ENCODE measurements at regions not wholly inside any gene's neighbourhood (a gene's known extent, or its start where the extent isn't known, plus 50 kb on each side); places are given as distances from the start of the nearest gene placed in this dataset.

DNA sequence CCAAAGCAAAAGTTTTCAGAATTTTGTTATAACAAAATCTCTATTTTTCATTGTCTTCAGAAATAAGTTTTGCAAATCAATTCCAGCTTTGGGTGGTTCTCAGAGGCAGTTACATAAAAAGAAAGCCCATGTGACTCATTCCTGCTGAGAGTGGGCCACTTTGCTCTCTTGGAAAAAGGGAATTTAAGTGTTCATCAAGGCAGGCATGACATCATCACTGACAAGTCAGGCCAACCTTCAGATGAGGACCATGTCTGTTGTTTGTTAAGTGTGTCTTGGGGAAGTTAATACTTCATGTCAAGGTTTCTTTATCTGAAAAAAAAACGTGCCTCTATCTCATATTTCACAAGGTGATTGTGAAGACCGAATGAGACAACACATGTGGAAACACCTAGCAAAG, 519.8 kb upstream of the TMPO start:
- TF ChIP-seq NBN (IDR thresholded peaks at IDR 0.05; ENCODE audit: low read depth) (no peak), CLOCK (CRISPR knock-in tag; IDR thresholded peaks at IDR 0.05; ENCODE audit: borderline replicate concordance) (no peak), CTCF (IDR thresholded peaks at IDR 0.05 in 2 of 3, conservative IDR thresholded peaks at IDR 0.05 in 1 of 3; ENCODE audit: insufficient read depth in 2 of 3, low read depth in 1 of 3, low read length in 3 of 3) (no peak), TEAD1 (CRISPR knock-in tag; IDR thresholded peaks at IDR 0.05) (no peak), RAD21 (CRISPR knock-in tag; conservative IDR thresholded peaks at IDR 0.05 in 1 of 2, IDR thresholded peaks at IDR 0.05 in 1 of 2) (no peak), ZNF586 (CRISPR knock-in tag; conservative IDR thresholded peaks at IDR 0.05) (no peak), CREB1 (IDR thresholded peaks at IDR 0.05) (no peak), CREB1 (CRISPR knock-in tag; IDR thresholded peaks at IDR 0.05) (no peak)

All from K562 (cell line).